HUES48 (cell line): ENCODE measurements at regions not wholly inside any gene's neighbourhood (a gene's known extent, or its start where the extent isn't known, plus 50 kb on each side); places are given as distances from the start of the nearest gene placed in this dataset.

Source experiments
- H3K27ac ChIP-seq: one replicate; pipeline ENCODE4 v1.7.0; 2013; ENCODE audit warnings: low read depth, low read length, inconsistent platforms
- H3K27me3 ChIP-seq: 2 replicates; pipeline ENCODE4 v1.6.1; 2013; ENCODE audit warnings: mild to moderate bottlenecking, low read length; ENCODE audit not compliant: control insufficient read depth, insufficient read depth
- H3K36me3 ChIP-seq: 2 replicates; pipeline ENCODE4 v1.6.1; 2013; ENCODE audit warnings: low read length; ENCODE audit not compliant: control insufficient read depth, insufficient read depth
- H3K4me1 ChIP-seq: 2 replicates; pipeline ENCODE4 v1.6.1; 2013; ENCODE audit warnings: mild to moderate bottlenecking, low read length; ENCODE audit not compliant: control insufficient read depth, insufficient read depth
- H3K4me3 ChIP-seq: 2 replicates; pipeline ENCODE4 v1.5.1; 2013; ENCODE audit warnings: mild to moderate bottlenecking, low read depth, low read length
- H3K9ac ChIP-seq: 2 replicates; pipeline ENCODE4 v1.6.1; 2013; ENCODE audit warnings: mild to moderate bottlenecking, low read depth, low read length, moderate library complexity
- H3K9me3 ChIP-seq: 2 replicates; pipeline ENCODE4 v1.6.1; 2013; ENCODE audit warnings: low read length; ENCODE audit not compliant: control insufficient read depth, insufficient read depth

GRCh38 chr12:25384038-25384892, 133.5 kb upstream of the KRAS start:
- H3K9ac ChIP-seq, result peak overlapping the region; percentile 99
- H3K27me3 ChIP-seq, result peaks cover 18% of the 10 kb centered on the region
- H3K9me3 ChIP-seq, result no peaks in the 10 kb centered on the region
- H3K4me3 ChIP-seq, result peak overlapping the region; percentile 96
- peaks cover 14% of the 10 kb centered on the region for H3K4me1 ChIP-seq
- no peaks in the 10 kb centered on the region for H3K36me3 ChIP-seq
- peak overlapping the region; percentile 100 for H3K27ac ChIP-seq

GRCh38 chr12:25382311-25383106, 131.8 kb upstream of the KRAS start:
- H3K27me3 ChIP-seq, result peaks cover 18% of the 10 kb centered on the region
- no peak overlapping the region for H3K4me3 ChIP-seq
- H3K36me3 ChIP-seq, result no peaks in the 10 kb centered on the region
- no peak overlapping the region for H3K9ac ChIP-seq
- H3K27ac ChIP-seq, result no peak overlapping the region
- no peaks in the 10 kb centered on the region for H3K9me3 ChIP-seq
- peaks cover 14% of the 10 kb centered on the region for H3K4me1 ChIP-seq

GRCh38 chr12:25377469-25378177, 126.9 kb upstream of the KRAS start:
- H3K27ac ChIP-seq, result peak overlapping the region; percentile 69
- H3K4me3 ChIP-seq, result no peak overlapping the region
- no peak overlapping the region for H3K9ac ChIP-seq
- no peaks in the 10 kb centered on the region for H3K27me3 ChIP-seq
- H3K4me1 ChIP-seq, result no peaks in the 10 kb centered on the region
- H3K9me3 ChIP-seq, result no peaks in the 10 kb centered on the region
- H3K36me3 ChIP-seq, result no peaks in the 10 kb centered on the region

DNA sequence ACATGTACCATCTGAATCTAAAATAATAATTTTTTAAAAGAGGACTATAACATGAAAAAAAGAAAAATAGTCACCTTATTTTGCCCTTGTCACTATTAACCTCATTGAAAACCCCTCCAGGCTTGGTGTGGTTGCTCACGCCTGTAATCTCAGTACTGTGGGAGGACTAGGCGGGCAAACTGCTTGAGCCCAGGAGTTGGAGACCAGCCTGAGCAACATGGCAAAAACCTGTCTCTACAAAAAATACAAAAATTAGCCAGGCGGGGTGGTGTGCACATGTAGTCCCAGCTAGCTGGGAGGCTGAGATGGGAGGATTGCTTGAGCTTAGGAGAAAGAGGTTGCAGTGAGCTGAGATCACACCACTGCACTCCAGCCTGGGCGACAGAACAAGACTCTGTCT, 126.3 kb upstream of the KRAS start:
- no peaks in the 10 kb centered on the region for H3K27me3 ChIP-seq
- no peaks in the 10 kb centered on the region for H3K36me3 ChIP-seq
- H3K9ac ChIP-seq, result no peak overlapping the region
- no peak overlapping the region for H3K27ac ChIP-seq
- no peaks in the 10 kb centered on the region for H3K4me1 ChIP-seq
- no peak overlapping the region for H3K4me3 ChIP-seq
- H3K9me3 ChIP-seq, result no peaks in the 10 kb centered on the region

- Histone ChIP-seq H3K27ac (no peak overlapping the region), H3K9ac (no peak overlapping the region)
These were observed 125.7 kb upstream of the KRAS start for GRCh38 chr12:25376407-25376806.

DNA sequence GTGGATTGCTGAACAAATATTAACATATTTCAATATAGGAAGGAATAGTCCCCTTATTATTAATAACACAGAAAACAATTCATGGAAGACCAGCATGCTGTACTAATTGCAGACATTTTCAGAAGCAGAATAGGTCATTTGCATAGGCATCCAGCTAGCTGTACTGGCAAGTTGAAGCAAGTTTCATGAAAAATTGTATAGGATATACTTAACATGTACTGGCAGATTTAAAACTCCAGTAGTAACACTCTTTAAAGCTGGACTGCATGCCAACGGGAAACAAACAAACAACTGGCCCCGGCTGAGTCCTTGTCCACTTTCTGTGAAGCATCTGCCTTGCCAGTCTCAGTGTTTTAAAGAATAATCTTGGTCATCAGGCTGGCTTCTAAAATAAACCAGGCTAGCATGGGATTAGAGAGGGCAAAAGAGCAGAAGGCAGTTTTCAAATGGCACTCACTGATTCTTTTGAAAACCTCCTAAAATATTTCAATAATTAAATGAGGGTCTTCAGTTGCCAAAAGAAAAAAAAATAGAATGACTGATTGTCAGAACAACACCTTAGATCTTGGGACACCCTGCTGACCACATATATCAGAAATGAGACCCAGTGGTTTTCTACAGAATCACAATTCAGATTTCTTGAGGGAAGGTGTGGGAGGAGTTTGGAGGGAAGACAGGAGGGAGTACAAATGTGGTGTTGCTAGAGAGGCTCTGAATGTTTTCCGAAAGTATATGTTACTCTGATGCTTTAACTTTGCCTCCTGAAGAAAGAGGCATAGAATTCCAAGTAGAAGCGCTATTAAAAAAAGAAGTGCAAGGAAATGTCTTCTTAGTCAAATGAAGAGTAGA, 122.5 kb upstream of the KRAS start:
- H3K36me3 ChIP-seq, result no peaks in the 10 kb centered on the region
- no peak overlapping the region for H3K27ac ChIP-seq
- no peak overlapping the region for H3K4me3 ChIP-seq
- H3K9me3 ChIP-seq, result no peaks in the 10 kb centered on the region
- H3K4me1 ChIP-seq, result no peaks in the 10 kb centered on the region
- no peak overlapping the region for H3K9ac ChIP-seq
- no peaks in the 10 kb centered on the region for H3K27me3 ChIP-seq

More at GRCh38 chr12:25376407-25376806, 125.7 kb upstream of the KRAS start:
- Histone ChIP-seq H3K4me1 (no peaks in the 10 kb centered on the region), H3K36me3 (no peaks in the 10 kb centered on the region), H3K4me3 (no peak overlapping the region), H3K9me3 (no peaks in the 10 kb centered on the region), H3K27me3 (no peaks in the 10 kb centered on the region)

GRCh38 chr12:25372002-25372401, 121.3 kb upstream of the KRAS start:
- H3K4me1 ChIP-seq, result no peaks in the 10 kb centered on the region
- H3K27ac ChIP-seq, result no peak overlapping the region
- H3K27me3 ChIP-seq, result no peaks in the 10 kb centered on the region
- no peaks in the 10 kb centered on the region for H3K36me3 ChIP-seq
- no peak overlapping the region for H3K9ac ChIP-seq
- H3K4me3 ChIP-seq, result no peak overlapping the region
- no peaks in the 10 kb centered on the region for H3K9me3 ChIP-seq

DNA sequence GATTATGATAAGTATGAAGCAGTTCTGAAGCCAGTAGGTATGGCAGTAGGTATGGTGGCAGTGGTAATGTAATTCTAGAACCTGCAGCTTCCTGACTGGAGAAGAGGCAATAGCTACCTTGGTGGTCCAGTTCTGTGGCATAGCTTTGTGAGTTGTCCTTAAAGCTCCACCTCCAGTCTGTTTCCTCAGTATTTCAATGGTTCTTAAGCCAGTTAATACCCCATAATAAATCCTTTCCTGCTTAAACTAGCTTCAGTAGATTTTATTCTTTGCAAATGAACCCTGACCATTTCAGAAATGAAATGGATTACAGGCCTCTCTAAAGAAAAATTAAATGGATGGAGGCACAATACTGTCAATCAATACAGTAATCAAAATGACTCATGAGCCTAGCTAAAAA, 117.8 kb upstream of the KRAS start:
- Histone ChIP-seq H3K9ac (no peak overlapping the region), H3K4me3 (no peak overlapping the region), H3K27me3 (no peaks in the 10 kb centered on the region), H3K4me1 (peaks cover 15% of the 10 kb centered on the region), H3K9me3 (no peaks in the 10 kb centered on the region), H3K27ac (no peak overlapping the region), H3K36me3 (no peaks in the 10 kb centered on the region)

DNA sequence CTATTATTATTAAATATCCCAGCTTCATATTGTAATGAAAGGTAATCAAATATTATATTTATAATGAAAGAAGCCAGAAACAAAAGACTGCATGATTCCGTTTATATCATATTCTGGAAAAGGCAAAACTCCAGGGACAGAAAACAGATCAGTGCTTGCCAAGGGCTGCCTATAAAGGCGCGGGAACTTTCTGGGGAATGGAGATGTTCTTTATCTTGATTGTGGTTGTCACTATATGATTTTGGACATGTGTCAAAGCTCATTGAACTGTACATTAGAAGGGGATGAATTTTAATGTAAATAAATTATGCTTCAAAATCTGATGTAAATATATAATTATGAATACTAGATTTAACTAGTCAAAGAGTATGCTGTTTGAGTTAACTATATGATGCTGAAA, 115.4 kb upstream of the KRAS start:
- Histone ChIP-seq H3K27ac (no peak overlapping the region), H3K36me3 (no peaks in the 10 kb centered on the region), H3K27me3 (no peaks in the 10 kb centered on the region), H3K4me1 (peaks cover 15% of the 10 kb centered on the region), H3K9ac (no peak overlapping the region), H3K9me3 (no peaks in the 10 kb centered on the region), H3K4me3 (no peak overlapping the region)

DNA sequence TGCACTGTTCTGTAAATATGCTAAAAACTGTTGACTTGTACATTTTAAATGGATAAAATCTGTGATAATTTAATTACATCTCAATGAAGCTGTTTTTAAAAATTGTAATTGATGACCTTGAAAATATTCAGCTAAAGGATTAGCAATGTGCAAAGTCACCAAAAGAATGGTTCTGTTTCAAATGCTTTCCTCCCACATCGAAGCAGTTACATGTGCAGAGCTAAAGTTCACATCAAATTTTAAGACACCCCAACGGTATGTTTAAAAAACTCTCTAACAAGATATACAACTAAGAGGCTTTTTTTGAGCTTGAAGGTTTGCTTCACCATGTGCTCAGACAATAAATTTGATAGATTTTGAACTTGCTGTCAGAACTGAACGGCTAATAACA, 114.6 kb upstream of the KRAS start:
- Histone ChIP-seq H3K36me3 (no peaks in the 10 kb centered on the region), H3K4me3 (no peak overlapping the region), H3K9ac (no peak overlapping the region), H3K9me3 (no peaks in the 10 kb centered on the region), H3K27me3 (no peaks in the 10 kb centered on the region), H3K27ac (peak overlapping the region; percentile 91), H3K4me1 (peaks cover 15% of the 10 kb centered on the region)
